ENCODE measurements at regions not wholly inside any gene's neighbourhood (a gene's known extent, or its start where the extent isn't known, plus 50 kb on each side); places are given as distances from the start of the nearest gene placed in this dataset.

DNA sequence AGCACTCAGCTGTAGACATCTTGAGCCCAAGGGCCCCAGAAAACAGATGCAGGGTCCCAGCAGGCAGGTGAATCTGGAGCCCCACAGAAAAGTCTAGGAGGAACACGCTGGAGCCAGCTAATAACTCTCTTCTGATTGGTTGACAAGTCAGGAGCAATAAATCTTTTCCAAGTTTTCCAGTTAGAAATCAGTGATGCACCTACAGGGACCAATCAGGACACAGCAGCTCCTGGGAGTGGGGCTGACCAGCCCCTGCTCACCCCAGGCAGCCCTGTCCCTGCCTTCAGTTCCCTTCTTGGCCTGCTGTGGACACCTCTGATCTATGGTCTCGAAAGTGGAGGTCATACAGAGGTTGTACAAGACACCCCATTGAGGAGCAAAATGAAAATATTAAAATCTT lies 75.7 kb downstream of the KCNF1 start:
- no peaks in the 10 kb centered on the region for H3K27me3 ChIP-seq
- peaks cover 0 to 6% (median 0%) of the 10 kb centered on the region in 4 donors for H3K4me1 ChIP-seq
- H3K36me3 ChIP-seq: no peaks in the 10 kb centered on the region
- no peak overlapping the region for H3K4me3 ChIP-seq
- H3K9me3 ChIP-seq: no peaks in the 10 kb centered on the region
- DNase-seq: peak in 1 of 2 donors; percentile 3
- no peak overlapping the region for H3K27ac ChIP-seq
- no peak for ATAC-seq (ENCODE audit: low FRiP score in 2 of 2)
- 73 to 89% methylated on average over 2 of the region's 2 CpGs for WGBS, 2 donors
- TF ChIP-seq, protein P1, sequence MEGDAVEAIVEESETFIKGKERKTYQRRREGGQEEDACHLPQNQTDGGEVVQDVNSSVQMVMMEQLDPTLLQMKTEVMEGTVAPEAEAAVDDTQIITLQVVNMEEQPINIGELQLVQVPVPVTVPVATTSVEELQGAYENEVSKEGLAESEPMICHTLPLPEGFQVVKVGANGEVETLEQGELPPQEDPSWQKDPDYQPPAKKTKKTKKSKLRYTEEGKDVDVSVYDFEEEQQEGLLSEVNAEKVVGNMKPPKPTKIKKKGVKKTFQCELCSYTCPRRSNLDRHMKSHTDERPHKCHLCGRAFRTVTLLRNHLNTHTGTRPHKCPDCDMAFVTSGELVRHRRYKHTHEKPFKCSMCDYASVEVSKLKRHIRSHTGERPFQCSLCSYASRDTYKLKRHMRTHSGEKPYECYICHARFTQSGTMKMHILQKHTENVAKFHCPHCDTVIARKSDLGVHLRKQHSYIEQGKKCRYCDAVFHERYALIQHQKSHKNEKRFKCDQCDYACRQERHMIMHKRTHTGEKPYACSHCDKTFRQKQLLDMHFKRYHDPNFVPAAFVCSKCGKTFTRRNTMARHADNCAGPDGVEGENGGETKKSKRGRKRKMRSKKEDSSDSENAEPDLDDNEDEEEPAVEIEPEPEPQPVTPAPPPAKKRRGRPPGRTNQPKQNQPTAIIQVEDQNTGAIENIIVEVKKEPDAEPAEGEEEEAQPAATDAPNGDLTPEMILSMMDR (IDR thresholded peaks at IDR 0.05): no peak
- TF ChIP-seq EP300 (IDR thresholded peaks at IDR 0.05): no peak
- no peak for TF ChIP-seq POLR2AphosphoS5 (IDR thresholded peaks at IDR 0.05)
- TF ChIP-seq POLR2A (IDR thresholded peaks at IDR 0.05): no peak

DNA sequence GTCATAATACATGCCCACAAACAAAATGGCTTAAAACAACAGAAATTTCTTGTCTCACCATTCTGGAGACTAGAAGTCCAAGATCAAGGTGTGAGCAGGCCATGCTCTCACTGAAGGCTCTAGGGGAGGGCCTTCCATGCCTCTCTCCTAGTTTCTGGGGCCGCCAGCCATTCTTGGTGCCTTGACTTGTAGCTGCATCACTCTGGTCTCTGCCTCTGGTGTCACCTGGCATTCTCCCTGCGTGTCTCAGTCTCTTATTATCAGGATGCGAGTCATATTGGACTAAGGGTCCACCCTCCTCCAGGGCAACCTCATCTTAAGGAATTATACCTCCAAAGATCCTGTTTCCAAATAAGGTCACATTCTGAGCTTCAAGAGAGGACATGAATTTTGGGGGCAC lies 76.1 kb downstream of the KCNF1 start:
- Histone ChIP-seq H3K27me3 (no peaks in the 10 kb centered on the region), H3K27ac (no peak overlapping the region), H3K36me3 (no peaks in the 10 kb centered on the region), H3K4me3 (no peak overlapping the region), H3K9me3 (no peaks in the 10 kb centered on the region), H3K4me1 (peaks cover 0 to 6% (median 0%) of the 10 kb centered on the region in 4 donors)
- WGBS, 2 donors: 88 to 94% methylated on average over 3 of the region's 3 CpGs
- peak in 1 of 2 donors; percentile 6 for DNase-seq
- ATAC-seq (ENCODE audit: low FRiP score in 2 of 2): no peak
- TF ChIP-seq, protein P1 (IDR thresholded peaks at IDR 0.05): no peak
- TF ChIP-seq EP300 (IDR thresholded peaks at IDR 0.05) (no peak), POLR2A (IDR thresholded peaks at IDR 0.05) (no peak), POLR2AphosphoS5 (IDR thresholded peaks at IDR 0.05) (no peak)

DNA sequence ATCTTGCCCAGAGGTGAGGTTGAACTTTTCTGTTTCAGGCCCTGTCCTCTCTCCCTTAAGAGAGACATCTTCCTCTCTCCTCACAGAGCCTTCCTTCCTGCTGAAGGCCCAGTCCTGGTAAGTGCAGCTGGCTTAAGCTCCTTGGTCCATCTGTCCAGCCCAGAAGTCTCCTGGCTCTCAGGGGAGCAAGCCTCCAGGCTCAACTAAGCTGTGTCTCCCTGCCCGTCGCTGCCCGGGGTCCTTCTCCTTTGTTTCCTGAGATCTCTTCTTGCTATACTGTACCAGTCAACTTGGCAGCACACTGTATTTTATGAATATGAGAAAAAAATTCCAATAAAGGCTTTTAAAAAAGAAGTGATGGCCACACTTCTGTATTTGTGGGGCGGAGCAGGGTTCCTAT lies 77.4 kb downstream of the KCNF1 start:
- peak in 1 of 2 donors; percentile 4 for DNase-seq

DNA sequence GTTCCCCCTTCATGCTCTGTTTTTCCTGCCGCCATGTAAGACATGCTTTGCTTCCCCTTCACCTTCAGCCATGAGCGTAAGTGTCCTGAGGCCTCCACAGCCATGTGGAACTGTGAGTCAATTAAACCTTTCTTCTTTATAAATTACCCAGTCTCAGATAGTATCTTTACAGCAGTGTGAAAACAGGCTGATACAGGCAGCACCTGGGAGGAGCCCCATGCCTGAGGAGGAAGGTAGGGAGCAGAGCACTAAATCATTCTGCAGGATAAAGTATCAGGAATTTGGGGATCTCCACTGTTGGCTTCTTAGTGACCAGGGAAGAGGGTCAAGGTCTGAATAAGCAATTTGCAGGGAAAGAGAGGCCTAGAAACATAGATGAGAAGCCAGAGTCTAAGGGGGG lies 78.0 kb downstream of the KCNF1 start:
- DNase-seq (no peak), ATAC-seq (ENCODE audit: low FRiP score in 2 of 2) (no peak)
- no peak overlapping the region for H3K4me3 ChIP-seq
- no peaks in the 10 kb centered on the region for H3K36me3 ChIP-seq
- no peaks in the 10 kb centered on the region for H3K4me1 ChIP-seq
- H3K27me3 ChIP-seq: no peaks in the 10 kb centered on the region
- H3K9me3 ChIP-seq: no peaks in the 10 kb centered on the region
- no peak for TF ChIP-seq EP300 (IDR thresholded peaks at IDR 0.05)
- 92 to 96% methylated on average over 2 of the region's 2 CpGs for WGBS, 2 donors
- H3K27ac ChIP-seq: no peak overlapping the region

More for the DNA sequence above, 77.4 kb downstream of the KCNF1 start:
- TF ChIP-seq, protein P1 (IDR thresholded peaks at IDR 0.05): no peak
- TF ChIP-seq POLR2AphosphoS5 (IDR thresholded peaks at IDR 0.05): no peak
- no peak for TF ChIP-seq POLR2A (IDR thresholded peaks at IDR 0.05)
- ATAC-seq (ENCODE audit: low FRiP score in 2 of 2): no peak
- Histone ChIP-seq H3K4me1 (peaks cover 0 to 3% (median 0%) of the 10 kb centered on the region in 4 donors), H3K27ac (no peak overlapping the region), H3K4me3 (no peak overlapping the region), H3K27me3 (no peaks in the 10 kb centered on the region), H3K9me3 (no peaks in the 10 kb centered on the region), H3K36me3 (no peaks in the 10 kb centered on the region)
- 96 to 99% methylated on average over 4 of the region's 4 CpGs for WGBS, 2 donors

DNA sequence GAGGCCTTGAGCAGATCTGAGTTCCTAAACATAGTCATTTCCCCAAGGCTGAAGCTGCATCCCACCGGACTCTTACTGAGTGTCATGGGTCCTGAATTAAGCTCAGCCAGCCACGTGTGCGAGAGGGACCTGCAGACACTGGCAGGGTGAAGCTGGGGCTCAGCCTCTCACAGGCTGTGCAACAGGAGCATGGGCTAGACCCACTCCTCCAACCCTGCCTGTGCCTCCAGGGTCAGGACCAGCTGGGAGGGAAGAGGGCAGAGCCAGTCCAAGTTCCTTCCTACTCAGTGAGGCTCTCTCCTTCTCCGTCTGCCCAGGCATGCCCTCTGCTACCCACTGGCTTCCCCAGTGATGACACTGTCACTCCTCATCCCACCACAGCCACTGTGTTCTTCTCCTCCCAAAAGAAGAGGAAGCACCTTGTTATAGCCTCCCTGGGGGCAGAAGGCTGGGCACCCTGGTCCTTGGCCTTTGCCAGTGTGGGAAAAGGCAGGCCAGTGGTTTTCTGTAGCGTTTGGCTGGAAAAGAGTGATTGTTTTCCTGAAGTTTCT lies 78.9 kb downstream of the KCNF1 start:
- H3K36me3 ChIP-seq: no peaks in the 10 kb centered on the region
- H3K4me1 ChIP-seq: no peaks in the 10 kb centered on the region
- H3K27me3 ChIP-seq: no peaks in the 10 kb centered on the region
- no peak overlapping the region for H3K27ac ChIP-seq
- no peak for TF ChIP-seq POLR2AphosphoS5 (IDR thresholded peaks at IDR 0.05)
- no peak for TF ChIP-seq EP300 (IDR thresholded peaks at IDR 0.05)
- TF ChIP-seq, protein P1 (IDR thresholded peaks at IDR 0.05): no peak
- TF ChIP-seq POLR2A (IDR thresholded peaks at IDR 0.05): no peak
- ATAC-seq (ENCODE audit: low FRiP score in 2 of 2): no peak
- no peak for DNase-seq
- H3K9me3 ChIP-seq: no peaks in the 10 kb centered on the region
- no peak overlapping the region for H3K4me3 ChIP-seq
- 64 to 86% methylated on average over 2 to 5 of the region's 5 CpGs for WGBS, 2 donors
